ENCODE measurements at regions not wholly inside any gene's neighbourhood (a gene's known extent, or its start where the extent isn't known, plus 50 kb on each side); places are given as distances from the start of the nearest gene placed in this dataset.

DNA sequence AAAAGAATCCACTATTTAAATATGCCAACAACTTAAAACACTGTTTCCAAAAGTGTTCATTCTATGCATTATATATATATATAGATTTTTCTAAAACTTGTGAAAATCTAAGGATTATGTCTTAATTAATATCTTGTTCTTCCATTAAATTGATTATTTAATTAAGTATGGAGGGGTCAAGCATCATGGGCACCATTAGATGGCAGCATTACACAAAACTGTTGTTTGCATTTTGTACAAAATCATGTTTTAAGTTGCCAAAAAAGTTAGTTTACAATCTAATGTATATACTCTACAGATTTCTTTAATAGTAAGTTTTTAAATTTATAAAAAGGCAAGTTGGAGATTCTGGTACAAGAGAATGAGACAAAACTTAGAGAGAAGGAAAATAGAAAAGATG is 213.2 kb upstream of the EDNRB start:
- TF ChIP-seq, protein P1, sequence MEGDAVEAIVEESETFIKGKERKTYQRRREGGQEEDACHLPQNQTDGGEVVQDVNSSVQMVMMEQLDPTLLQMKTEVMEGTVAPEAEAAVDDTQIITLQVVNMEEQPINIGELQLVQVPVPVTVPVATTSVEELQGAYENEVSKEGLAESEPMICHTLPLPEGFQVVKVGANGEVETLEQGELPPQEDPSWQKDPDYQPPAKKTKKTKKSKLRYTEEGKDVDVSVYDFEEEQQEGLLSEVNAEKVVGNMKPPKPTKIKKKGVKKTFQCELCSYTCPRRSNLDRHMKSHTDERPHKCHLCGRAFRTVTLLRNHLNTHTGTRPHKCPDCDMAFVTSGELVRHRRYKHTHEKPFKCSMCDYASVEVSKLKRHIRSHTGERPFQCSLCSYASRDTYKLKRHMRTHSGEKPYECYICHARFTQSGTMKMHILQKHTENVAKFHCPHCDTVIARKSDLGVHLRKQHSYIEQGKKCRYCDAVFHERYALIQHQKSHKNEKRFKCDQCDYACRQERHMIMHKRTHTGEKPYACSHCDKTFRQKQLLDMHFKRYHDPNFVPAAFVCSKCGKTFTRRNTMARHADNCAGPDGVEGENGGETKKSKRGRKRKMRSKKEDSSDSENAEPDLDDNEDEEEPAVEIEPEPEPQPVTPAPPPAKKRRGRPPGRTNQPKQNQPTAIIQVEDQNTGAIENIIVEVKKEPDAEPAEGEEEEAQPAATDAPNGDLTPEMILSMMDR (IDR thresholded peaks at IDR 0.05) = no peak
- no peaks in the 10 kb centered on the region for H3K27me3 ChIP-seq
- H3K4me3 ChIP-seq = no peak overlapping the region
- DNase-seq = no peak
- H3K9me3 ChIP-seq = no peaks in the 10 kb centered on the region
- H3K36me3 ChIP-seq = no peaks in the 10 kb centered on the region
- intact Hi-C loops (cut with DNase I; ENCODE audit: low total_unique reads) = no loop called here
- no peaks in the 10 kb centered on the region for H3K4me1 ChIP-seq
- H3K27ac ChIP-seq = no peak overlapping the region

DNA sequence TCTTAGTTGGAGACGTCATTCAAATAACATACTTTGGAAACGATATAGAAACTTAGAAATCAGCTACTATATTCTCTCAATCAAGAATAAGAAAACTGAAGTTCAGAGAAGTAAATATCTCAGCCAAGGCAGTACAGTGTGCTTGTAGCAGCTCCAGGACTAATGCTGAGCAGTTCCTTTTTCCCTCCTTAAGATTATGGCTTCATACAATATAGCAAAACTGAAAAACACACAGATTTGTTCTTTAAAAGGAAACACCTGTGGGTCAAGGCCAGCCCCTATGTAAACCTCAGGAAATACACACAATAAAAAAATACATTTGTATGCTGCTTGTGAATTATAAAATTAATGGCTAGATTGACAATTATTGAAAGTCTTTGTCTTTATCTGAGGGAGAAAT is 212.7 kb upstream of the EDNRB start:
- no peaks in the 10 kb centered on the region for H3K9me3 ChIP-seq
- no peak overlapping the region for H3K27ac ChIP-seq
- H3K4me3 ChIP-seq = no peak overlapping the region
- DNase-seq = no peak
- TF ChIP-seq, protein P1 (IDR thresholded peaks at IDR 0.05) = no peak
- intact Hi-C loops (cut with DNase I; ENCODE audit: low total_unique reads) = no loop called here
- H3K36me3 ChIP-seq = no peaks in the 10 kb centered on the region
- no peaks in the 10 kb centered on the region for H3K4me1 ChIP-seq
- H3K27me3 ChIP-seq = no peaks in the 10 kb centered on the region

DNA sequence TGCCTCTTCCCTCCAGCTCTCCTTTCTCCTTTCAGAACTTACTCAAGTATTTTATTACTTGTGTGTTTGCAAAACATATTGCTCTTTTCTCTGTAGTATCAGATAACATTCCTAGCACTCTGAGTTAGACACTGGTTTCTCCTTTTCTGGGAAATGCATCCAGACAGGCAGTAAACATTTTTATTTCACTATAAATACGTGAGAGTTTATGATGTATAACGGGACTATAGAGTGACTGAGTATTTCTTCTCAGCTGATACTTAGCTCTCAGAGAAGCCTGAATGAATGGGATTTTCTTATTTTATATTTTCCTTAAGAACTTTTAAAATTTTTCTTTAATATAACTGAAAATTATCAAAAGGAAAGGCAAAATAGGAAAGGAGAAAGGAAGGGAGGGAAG is 211.2 kb upstream of the EDNRB start:
- no peak overlapping the region for H3K27ac ChIP-seq
- H3K4me3 ChIP-seq = no peak overlapping the region
- H3K4me1 ChIP-seq = no peaks in the 10 kb centered on the region
- TF ChIP-seq, protein P1 (IDR thresholded peaks at IDR 0.05) = no peak
- DNase-seq = no peak
- no peaks in the 10 kb centered on the region for H3K27me3 ChIP-seq
- intact Hi-C loops (cut with DNase I; ENCODE audit: low total_unique reads) = no loop called here
- no peaks in the 10 kb centered on the region for H3K9me3 ChIP-seq
- no peaks in the 10 kb centered on the region for H3K36me3 ChIP-seq

DNA sequence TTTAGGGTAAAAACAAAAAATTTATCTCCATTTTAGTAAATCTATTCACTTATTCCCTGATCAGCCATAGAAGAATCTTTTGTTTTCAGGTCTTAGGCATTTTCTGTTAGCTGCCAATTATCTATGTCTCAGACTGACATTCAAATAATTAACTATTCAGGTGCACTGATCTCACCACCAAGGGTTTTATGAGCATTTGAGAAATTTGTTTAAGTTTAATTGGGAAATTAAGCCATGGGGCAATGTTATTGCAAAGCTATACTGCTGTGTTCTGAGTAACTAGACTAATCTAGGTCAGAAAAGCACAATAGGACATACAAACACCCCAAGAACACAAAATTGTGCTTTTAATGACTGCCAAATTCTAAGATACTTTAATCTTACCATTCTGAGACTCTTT is 210.7 kb upstream of the EDNRB start:
- H3K36me3 ChIP-seq = no peaks in the 10 kb centered on the region
- no peak for DNase-seq
- no peaks in the 10 kb centered on the region for H3K27me3 ChIP-seq
- intact Hi-C loops (cut with DNase I; ENCODE audit: low total_unique reads) = no loop called here
- TF ChIP-seq, protein P1 (IDR thresholded peaks at IDR 0.05) = no peak
- no peak overlapping the region for H3K27ac ChIP-seq
- no peaks in the 10 kb centered on the region for H3K4me1 ChIP-seq
- no peak overlapping the region for H3K4me3 ChIP-seq
- H3K9me3 ChIP-seq = no peaks in the 10 kb centered on the region

DNA sequence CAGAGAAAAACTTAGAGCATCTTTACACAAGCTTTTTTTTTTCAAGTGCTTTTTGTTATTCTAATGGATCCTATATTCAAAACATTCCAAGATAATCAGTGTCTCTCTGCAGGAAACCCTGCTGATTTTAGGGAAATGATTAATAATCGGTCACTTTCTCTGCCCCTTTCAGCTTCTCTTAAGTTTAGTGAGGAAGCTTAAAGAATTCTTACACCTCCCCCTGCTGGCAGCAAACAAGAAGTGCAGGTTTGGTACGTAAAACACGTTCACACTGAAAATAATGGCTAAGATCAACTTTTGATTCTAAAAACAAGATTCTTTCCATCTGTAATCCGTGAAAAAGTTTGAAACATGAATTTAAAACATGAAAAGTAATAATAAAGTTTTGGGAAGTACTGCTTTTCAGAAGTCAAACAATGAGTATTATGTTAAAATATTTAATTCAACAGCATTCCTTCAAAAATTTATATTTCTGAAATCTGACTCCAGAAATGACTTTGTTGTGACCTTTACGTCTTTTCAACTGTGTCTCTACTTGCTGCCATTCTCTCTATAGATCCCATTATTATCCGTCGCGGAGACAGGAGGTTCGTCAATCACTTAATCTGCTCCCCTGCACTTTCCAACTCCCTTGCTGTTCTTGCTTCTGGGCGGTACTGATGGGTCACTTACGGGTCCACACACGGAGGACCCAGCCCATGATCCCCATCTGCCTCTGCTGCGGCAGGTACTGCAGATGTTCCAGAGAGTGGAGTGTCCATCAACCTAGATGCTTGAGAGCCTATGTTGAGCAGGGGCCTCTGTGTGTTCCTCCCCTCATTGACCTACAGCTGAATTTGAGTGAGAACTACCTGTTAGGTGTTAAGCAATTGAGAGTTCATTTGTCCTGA is 203.1 kb upstream of the EDNRB start:
- TF ChIP-seq, protein P1 (IDR thresholded peaks at IDR 0.05) = peak; percentile 76 to 77
- no peaks in the 10 kb centered on the region for H3K36me3 ChIP-seq
- H3K27me3 ChIP-seq = peaks cover 0 to 8% of the 10 kb centered on the region in 2 donors
- no peak overlapping the region for H3K4me3 ChIP-seq
- no peak overlapping the region for H3K27ac ChIP-seq
- intact Hi-C loops (cut with DNase I; ENCODE audit: low total_unique reads) = loop anchor here (5.0 kb wide), 1 partner anchor 344 kb away; no protein-coding TSS in a partner anchor
- H3K9me3 ChIP-seq = no peaks in the 10 kb centered on the region
- no peaks in the 10 kb centered on the region for H3K4me1 ChIP-seq
- DNase-seq = peak in 1 of 2 donors; percentile 24

Data from tibial artery (tissue), 4 donors.